ENCODE measurements at regions not wholly inside any gene's neighbourhood (a gene's known extent, or its start where the extent isn't known, plus 50 kb on each side); places are given as distances from the start of the nearest gene placed in this dataset.

- Mint-ChIP-seq H3K27ac (ENCODE audit: unreplicated experiment) (no peak overlapping the region), H3K9me3 (ENCODE audit: unreplicated experiment) (no peaks in the 10 kb centered on the region), H3K27me3 (ENCODE audit: unreplicated experiment) (peaks cover 4% of the 10 kb centered on the region), H3K4me1 (ENCODE audit: unreplicated experiment) (no peaks in the 10 kb centered on the region), H3K36me3 (ENCODE audit: unreplicated experiment) (no peaks in the 10 kb centered on the region), H3K4me3 (ENCODE audit: unreplicated experiment) (no peak overlapping the region)
- DNase-seq (ENCODE audit: extremely low spot score, unreplicated experiment) = no peak
- TF ChIP-seq CTCF (IDR thresholded peaks at IDR 0.05) = no peak
Measured at GRCh38 chr6:145546265-145546664, 189.1 kb downstream of the EPM2A start.

- no peak for TF ChIP-seq CTCF (IDR thresholded peaks at IDR 0.05)
- no peak overlapping the region for H3K27ac Mint-ChIP-seq (ENCODE audit: unreplicated experiment)
- H3K9me3 Mint-ChIP-seq (ENCODE audit: unreplicated experiment) = no peaks in the 10 kb centered on the region
- peaks cover 4% of the 10 kb centered on the region for H3K27me3 Mint-ChIP-seq (ENCODE audit: unreplicated experiment)
- H3K36me3 Mint-ChIP-seq (ENCODE audit: unreplicated experiment) = no peaks in the 10 kb centered on the region
- no peaks in the 10 kb centered on the region for H3K4me1 Mint-ChIP-seq (ENCODE audit: unreplicated experiment)
- H3K4me3 Mint-ChIP-seq (ENCODE audit: unreplicated experiment) = no peak overlapping the region
- DNase-seq (ENCODE audit: extremely low spot score, unreplicated experiment) = no peak
Measured at GRCh38 chr6:145547594-145548335, 187.6 kb downstream of the EPM2A start.

- no peaks in the 10 kb centered on the region for H3K4me1 Mint-ChIP-seq (ENCODE audit: unreplicated experiment)
- no peak overlapping the region for H3K27ac Mint-ChIP-seq (ENCODE audit: unreplicated experiment)
- TF ChIP-seq CTCF (IDR thresholded peaks at IDR 0.05) = no peak
- peaks cover 6% of the 10 kb centered on the region for H3K27me3 Mint-ChIP-seq (ENCODE audit: unreplicated experiment)
- no peaks in the 10 kb centered on the region for H3K36me3 Mint-ChIP-seq (ENCODE audit: unreplicated experiment)
- no peak for DNase-seq (ENCODE audit: extremely low spot score, unreplicated experiment)
- H3K9me3 Mint-ChIP-seq (ENCODE audit: unreplicated experiment) = no peaks in the 10 kb centered on the region
- H3K4me3 Mint-ChIP-seq (ENCODE audit: unreplicated experiment) = no peak overlapping the region
Measured at GRCh38 chr6:145548933-145549648, 186.2 kb downstream of the EPM2A start.

GRCh38 chr6:145551164-145551563, 184.2 kb downstream of the EPM2A start:
- no peak for DNase-seq (ENCODE audit: extremely low spot score, unreplicated experiment)

More at GRCh38 chr6:145551164-145551563, 184.2 kb downstream of the EPM2A start:
- H3K27ac Mint-ChIP-seq (ENCODE audit: unreplicated experiment) = no peak overlapping the region
- H3K4me1 Mint-ChIP-seq (ENCODE audit: unreplicated experiment) = no peaks in the 10 kb centered on the region
- no peaks in the 10 kb centered on the region for H3K36me3 Mint-ChIP-seq (ENCODE audit: unreplicated experiment)
- no peak overlapping the region for H3K4me3 Mint-ChIP-seq (ENCODE audit: unreplicated experiment)
- H3K9me3 Mint-ChIP-seq (ENCODE audit: unreplicated experiment) = no peaks in the 10 kb centered on the region
- H3K27me3 Mint-ChIP-seq (ENCODE audit: unreplicated experiment) = peaks cover 6% of the 10 kb centered on the region
- TF ChIP-seq CTCF (IDR thresholded peaks at IDR 0.05) = no peak

Measured in osteocyte (in vitro differentiated cells).